ENCODE measurements at regions not wholly inside any gene's neighbourhood (a gene's known extent, or its start where the extent isn't known, plus 50 kb on each side); places are given as distances from the start of the nearest gene placed in this dataset.
"Not testable (repeated sequence)": the region's sequence is repeated elsewhere in the genome, so short reads cannot be mapped to it uniquely, and the experiment has no call there.

DNA sequence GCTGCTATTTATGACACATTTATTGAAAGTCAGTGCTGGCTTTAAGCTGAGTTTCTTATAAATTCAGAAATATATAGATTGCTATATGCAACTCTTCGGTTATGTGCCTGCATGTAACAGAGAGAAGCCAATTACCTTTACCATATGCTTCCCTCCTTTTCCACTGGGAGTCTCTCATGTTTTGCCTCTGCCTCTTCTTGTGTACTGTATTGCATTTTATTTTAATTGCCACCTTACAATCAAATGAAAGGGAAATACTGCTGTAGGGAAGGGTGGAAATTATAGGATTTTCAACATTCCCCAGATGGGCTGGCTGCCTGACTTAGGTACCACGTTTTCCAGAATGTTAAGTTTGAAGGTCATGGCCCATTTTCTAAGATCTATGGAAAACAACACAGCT, 655.4 kb upstream of the SLIT2 start:
- DNase-seq (ENCODE audit: low read depth) = no peak

DNA sequence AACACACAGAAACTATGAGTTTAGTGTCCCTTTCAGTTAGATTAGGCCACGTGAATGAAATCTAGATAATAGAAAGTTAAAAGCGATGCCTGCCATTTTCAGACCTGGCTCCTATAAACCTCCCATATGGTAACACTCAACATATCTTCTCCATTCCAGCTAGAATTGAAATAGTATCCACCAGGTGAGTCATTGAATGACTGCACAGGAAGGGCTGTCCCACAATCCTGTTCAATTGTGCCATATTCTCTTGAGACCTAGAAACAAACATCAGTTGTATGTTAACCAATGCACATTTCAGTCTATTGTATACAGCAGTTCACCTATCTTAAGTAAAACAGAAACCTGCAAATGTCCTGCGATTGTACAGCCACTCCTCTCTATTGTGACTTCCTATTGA, 659.3 kb upstream of the SLIT2 start:
- DNase-seq (ENCODE audit: low read depth) = no peak

DNA sequence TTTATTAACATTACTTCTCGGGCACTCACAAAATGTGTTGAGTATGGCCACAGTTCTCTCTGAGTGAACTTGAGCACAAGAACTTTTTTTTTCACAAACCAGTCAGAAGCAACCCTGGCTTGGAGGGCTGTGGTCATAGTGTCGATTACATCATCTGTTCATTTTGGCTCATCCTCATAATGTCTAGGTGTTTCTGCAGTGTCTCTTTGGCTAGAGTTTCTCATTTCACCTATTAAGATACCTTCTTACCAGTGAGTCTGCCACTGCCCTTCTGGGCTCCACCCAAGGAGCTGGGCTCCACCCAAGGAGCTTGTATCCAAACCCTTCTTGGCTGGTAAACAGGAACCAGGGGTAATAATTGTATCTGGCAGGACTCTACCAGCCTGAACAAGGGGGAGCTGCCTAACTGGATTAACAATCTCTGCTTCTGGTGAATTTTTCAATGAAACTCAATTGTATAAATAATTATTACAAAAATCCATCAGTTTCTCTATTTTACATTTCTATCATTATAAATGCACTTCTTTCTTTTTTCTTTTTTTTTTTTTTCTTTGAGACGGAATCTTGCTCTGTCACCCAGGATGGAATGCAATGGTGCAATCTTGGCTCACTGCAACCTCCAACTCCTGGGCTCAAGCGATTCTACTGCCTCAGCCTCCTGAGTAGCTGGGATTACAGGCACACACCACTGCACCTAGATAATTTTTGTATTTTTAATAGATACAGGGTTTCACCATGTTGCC, 667.7 kb upstream of the SLIT2 start:
- DNase-seq (ENCODE audit: low read depth) = no peak

DNA sequence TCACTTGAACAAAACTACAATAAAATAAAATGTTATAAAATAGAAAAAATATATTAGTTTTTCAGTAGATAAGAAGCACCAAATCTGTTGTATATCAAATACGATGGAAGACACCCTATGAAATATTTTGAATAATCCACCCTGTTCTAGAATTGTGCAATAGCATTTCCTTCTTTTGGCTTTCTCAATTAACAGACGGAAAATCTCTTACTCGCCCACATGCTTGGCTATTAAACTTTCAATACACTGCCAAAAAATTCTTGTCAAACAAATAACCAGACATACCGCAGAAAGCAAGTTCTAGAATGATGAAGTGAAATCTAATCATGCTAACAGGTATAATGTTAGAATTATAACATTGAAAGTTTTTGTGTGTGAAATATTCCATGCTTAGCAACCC, 671.6 kb upstream of the SLIT2 start:
- DNase-seq (ENCODE audit: low read depth) = peak; percentile 31

DNA sequence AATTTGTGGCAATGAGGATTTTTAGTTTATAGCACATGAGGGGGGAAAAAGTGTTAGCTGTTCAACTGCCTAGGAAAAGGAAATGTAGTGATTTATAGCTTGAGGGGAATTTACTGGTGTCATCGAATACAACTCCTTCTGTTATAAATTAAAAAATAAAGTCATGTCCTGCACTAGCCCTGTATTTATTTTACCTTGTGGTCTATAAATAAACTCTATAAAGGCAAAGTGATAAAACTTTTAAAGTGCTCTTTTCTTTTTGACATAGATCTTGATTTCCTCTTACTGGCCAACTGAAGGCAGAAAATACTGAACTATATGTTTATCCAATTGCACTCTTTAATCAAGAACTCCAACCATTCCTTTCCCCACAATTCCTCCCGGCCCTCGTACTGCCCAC, 672.1 kb upstream of the SLIT2 start:
- DNase-seq (ENCODE audit: low read depth) = no peak

DNA sequence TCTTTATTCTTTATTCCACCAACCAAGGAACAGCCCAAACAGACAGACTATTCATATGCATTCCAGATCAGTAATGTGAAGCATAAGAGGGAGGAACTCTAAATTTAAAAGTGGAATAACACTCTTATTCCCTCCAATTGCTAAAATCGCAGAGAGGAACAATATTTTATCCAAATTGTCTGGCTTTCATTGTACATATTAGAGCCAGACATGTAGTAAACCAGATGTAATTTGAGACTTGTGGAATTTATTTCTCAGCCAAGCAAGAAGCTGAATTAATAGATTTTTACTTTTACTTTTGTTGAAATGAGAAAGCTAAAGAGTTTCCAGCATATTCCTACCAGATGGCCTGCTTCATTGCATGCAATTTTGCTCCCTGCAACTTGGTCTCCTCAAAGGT, 674.6 kb upstream of the SLIT2 start:
- DNase-seq (ENCODE audit: low read depth) = no peak

DNA sequence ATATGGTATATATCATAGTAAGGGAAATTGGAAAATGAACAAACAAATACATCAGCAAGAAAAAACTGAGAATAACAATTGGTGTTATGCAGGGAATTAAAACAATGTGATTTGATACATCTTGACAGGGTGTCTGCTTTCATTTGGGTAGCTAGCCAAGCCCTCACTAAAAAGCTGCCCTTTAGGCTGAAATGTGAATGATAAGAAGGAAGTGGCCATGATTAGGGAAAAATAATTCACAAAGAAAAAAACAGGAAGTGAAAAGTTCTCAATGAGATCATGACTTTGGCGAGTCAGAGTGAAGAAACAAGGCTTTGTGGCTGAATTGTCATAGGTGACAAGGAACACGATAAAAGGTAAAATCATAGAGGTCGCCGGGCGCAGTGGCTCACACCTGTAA, 675.8 kb upstream of the SLIT2 start:
- no peak for DNase-seq (ENCODE audit: low read depth)

DNA sequence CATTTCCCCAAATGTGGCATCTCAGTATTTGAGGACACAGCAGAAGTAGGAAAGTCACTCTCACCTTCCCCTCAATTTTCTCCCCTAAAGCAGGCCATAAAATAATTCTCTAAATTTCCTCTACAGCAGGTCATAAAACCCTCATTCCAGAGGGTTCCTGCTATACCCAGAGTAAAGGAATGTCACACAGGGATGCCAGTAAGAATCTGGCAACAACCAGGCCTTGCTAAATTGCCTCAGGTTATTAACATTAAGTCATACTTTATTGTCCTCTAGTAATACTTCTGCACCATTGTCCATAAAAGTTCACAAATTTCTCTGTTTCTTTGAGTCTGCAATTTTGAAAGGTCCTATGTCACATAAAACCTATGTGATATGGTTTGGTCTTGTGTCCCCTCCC, 685.7 kb upstream of the SLIT2 start:
- no peak for DNase-seq (ENCODE audit: low read depth)

DNA sequence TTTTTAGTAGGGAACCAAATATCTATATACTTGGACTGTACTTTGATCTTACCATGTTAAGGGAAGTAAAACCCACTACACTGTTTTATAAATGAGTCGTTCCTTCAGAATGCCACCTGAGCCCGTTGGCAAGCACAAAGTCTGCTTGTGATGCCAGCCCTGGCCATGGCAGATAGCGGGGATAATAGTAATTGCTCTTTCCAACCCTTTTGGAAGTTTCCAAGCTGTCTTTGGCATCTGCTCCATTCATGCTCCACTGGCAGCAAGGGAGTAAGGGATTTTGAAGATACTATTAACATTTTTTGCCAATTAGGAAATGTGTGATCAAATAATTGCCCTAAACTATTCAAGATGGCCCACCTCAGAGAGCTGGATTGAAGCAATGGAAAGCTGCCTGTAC, 689.2 kb upstream of the SLIT2 start:
- DNase-seq (ENCODE audit: low read depth) = no peak

DNA sequence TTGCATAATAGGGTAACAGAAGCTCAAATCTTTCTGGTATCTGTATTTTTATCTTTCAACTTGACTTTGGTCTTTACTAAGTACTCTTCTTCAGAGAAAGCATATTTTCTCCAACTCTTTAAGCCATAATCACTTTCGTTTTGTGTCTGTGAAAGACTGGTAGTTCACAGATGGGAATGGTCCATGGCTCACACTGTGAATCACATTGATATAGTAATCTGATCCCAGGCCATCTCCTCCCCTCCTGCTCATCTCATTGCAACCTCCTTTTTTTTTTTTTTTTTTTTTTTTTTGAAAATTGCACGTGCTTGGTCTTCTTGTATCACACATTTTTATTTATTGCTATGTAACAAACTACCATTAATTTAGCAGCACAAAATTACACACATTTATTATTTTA, 694.5 kb upstream of the SLIT2 start:
- no peak for DNase-seq (ENCODE audit: low read depth)

DNA sequence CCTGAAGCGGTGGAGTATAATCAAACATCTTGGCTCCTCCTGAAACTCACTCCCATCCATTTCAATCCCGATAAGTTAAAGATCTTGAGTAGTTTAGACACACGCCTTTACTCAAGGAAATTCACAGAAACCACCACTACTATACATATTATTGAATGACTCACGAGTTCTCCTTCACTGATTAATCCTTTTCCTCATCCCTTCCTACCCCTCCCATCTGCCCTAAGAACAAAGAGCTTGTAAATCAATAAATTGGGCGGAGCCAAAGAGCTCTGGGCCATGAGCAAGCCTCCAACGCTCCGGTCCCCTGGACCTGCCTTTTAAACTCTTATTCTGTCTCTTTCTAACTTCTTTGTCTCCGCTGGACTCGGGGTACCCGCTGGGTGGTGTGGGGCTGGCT, 695.4 kb upstream of the SLIT2 start:
- DNase-seq (ENCODE audit: low read depth) = not testable (repeated sequence)

DNA sequence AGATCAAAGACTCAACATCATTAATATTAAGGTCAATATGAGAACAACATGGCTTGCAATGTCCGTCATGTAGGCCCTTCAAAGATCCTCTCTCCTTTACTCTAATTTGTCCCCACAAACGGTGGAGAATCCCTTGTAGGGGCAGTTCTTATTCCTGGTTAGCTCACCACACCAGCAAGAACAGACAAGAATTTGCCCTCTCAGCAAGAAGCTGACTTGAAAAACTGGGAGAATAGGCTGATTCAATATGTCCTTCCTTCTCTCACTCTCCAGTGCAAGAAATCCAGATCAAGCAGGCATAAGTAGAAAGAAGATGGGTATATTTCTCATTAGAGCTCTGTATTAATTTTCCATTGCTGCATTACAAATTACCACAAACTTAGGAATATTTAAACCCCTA, 704.2 kb upstream of the SLIT2 start:
- DNase-seq (ENCODE audit: low read depth) = no peak

DNA sequence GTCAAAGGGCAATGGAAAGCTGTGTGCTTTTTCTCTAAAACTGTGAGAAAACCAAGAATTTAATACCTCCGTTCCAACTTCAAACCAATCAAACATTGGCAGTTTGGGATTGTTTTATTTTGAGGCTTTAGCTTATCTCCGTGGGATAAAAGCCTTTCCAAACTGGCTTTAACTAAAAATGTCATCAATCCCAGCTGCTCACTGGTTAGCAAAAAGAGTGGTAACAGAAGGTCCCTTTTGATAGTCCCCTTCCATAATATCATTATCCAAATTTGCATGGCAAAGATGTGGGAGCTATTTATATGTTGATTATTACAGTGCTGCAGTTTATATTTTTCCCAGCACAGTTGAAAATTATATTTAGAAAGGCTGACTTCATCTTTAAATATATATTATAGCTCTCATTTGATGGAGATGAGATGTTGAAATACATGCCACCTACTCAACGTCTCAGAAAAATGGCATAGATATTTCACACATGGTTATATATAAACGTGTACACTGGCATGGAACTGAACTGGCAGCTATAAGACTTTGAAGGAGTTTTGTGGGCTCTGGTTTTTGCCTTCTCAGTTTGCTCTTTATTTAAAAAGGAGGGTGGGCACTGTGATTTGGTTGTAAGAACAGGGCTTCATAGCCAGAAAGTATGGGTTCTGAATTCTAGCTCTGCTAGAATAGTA, 707.1 kb upstream of the SLIT2 start:
- DNase-seq (ENCODE audit: low read depth) = no peak

DNA sequence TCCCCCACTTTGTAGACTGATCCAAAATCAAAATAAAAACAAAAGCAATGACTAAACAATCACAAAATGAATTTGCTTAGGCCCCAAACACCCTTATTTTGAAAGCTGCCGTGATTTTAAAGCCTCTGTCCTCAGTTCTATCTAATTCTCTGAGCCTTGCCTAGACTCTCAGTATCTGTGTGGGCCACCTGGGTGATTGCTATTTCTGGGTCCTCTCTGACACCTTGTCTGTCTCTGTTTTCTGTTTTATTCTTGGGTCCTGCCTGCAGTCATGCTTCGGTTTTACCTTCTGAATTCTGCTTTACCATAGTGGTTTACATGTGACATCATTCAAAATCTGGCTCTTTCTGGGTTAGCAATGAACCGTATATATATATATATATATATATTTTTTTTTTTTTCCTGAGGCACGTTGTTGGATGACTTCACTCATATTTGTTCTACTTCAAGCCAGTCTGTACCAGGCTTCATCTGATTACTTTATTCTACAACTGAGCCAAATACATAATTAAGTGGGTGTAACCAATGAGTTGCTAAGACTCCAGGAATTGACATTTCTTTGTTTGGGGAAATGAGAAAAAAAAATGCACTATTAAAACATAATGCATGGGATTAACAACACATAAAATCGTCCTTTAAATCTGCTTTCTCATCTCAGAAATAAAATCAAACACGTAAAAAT, 710.7 kb upstream of the SLIT2 start:
- no peak for DNase-seq (ENCODE audit: low read depth)

DNA sequence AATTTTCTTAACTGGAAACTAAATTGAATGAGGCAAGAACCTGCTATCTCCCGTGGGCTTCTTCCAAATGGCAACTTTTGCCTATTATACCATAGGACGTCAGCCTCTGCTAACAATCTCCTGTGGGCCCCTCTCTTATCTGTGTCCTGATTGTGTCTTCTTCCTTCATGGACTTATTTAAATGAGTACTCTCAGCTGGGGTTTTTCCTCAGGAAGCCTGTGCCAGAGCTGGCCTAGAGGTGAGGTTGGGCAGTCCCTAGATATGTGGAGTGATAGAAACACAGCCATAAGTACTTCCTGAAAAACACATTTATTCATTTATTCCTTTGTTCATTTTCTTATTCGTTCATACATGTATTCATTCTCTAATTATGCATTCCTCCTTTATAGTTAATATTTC, 712.5 kb upstream of the SLIT2 start:
- DNase-seq (ENCODE audit: low read depth) = no peak

DNA sequence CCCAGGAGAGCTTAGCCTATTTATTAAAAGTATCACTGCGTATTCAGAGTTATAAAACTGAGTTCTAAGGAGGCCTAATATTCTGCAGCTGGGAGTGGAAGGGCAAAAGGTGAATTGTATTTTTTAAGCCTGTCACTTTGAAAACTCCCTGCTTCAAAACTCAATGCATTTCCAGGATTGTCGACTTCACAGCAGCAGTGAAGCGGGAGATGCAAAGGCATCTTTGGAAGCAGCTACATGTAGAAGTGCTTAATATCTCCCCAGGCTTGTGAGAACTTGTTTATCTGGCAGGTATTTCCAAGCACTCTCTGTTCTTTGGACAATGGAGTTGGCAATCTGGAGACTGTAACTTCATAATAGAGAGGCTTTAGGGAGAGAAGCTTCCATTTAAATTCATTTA, 717.5 kb upstream of the SLIT2 start:
- DNase-seq (ENCODE audit: low read depth) = no peak

DNA sequence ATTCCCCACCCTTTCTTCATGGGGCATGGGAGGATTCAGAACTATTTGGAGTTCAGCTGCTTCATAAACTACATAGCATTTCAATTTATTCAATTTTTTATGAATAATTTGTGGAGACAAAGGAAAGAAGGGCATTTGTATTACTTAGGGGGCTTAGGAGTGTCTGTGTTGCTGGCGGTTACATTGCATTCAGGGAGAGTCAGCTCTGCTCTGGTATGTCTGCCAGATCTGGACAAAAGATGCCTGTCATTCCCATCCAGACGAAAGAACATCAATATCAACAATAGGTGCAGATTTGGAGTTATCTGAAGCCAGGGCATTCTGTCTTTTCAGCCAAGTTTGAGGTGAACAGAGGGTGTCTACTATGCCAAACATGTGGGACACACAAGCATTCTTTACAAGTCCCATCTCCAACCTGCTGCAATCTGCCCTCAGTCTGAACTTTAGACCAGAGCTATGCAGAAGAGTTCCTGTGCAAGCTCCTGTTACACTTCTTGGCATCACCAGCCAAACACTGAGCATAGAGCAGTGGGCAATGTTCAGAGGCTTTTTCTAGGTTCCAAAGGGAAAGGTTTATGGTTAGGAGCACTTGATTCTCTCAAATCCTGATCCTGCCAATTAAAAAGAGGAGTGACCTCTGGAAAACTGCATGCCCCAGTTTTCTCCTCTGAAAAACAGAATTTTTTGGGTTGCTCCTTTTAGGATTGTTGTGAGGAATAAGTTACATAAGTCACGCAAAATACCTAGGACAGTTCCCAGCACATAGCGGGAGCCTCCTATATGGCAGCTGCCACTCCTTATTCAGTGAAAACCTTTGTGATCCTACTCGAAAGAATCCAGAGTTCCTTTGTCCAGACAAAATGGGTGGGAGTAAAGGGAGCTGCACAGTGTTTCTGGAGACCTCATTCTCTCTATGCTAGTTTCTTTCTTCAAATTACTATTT, 719.5 kb upstream of the SLIT2 start:
- no peak for DNase-seq (ENCODE audit: low read depth)

DNA sequence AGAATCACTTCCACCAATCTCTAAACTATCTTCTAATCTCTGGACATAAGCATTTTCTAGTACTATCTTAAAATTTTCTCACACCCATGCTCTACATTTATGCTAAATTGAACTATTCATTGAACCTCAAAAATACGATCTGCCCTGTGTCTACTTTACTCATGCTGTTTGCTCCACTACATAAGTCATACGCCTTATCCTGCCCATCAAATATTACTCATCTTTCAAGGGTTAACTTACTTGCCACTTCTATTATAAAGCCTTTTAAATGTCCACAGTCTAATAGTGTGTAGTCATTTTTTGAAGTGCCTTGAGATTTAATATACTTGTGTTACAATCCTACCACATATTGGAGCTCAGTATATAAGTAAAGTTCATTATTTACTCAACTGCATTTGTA, 727.7 kb upstream of the SLIT2 start:
- DNase-seq (ENCODE audit: low read depth) = no peak

DNA sequence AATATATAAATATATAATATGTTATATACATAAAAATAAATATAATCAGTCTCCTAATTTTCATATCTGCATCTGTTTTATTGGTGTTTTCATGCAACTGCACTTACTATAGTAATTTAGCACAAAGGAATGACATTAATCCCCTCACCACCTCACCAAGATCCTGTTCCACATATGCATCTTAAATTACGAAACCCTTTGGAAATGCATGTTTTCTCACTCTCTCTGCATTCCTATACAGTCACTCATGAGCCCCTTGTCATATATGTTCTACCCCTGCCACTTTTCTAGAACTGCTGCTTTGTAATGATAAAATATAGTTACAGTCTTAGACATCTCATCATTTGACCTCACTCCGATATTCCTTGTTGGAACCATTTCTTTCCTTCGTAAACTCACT, 728.7 kb upstream of the SLIT2 start:
- no peak for DNase-seq (ENCODE audit: low read depth)

DNA sequence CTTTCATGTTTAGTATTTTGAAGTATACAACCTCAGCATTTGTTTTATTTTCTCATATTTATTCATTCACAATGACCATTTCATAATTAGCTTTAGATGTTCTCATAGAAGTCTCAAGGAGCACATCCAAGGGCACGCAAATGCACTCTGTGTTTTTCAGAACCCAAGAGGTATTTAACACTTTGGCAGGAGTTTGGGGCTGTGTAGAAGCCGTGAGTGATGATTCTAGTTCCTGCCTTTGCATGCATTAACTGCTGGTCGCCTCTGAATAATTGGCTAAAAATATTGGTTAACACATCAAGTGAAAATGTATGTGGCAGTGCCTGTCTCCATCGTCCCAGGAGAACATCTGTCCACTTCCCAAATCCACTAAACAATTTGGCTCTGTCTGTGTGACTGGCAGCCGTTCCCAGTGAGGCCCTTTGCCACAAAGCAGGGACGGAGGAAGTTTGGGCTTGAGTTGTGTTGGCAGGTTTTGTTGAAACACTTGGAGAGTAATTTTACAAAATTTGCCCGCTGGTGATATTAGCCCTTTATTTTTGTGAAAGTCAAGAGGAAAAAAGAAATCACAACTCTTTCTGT, 730.7 kb upstream of the SLIT2 start:
- DNase-seq (ENCODE audit: low read depth) = no peak

DNA sequence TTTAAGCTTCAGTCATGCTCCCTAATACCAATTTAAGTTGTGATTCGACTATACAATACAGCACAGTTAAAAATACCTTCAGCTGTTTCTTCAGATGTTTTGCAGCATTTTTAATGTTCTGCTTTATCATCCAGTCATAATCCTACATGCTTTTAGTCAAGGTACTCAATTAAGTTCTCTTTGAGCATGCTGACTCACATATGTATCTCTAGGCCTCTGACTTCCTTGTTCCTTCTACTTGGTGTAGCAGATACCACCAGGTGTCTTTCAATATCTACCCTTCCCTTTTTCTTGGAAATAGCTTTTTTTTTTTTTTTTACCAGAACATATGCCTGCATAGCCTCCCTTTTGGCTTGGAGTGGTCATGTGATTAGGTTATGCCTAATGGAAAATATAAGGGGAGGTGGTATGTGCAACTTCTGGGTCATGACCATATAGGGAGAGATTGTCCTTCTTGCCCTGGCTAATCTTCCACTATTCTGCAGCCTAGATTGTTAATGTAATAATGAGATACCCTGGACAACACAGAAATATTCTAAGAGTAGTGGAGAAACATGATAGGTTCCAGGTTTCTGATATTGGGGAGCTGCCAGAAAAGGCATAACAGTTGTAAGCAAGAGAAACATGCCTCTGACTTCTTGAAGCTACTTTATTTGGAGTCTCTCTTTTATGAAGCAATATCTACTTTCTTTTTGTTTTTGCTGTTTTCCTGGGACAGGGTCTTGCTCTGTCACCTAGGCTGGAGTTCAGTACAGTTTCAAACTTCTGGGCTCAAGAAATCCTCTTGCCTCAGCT, 737.2 kb upstream of the SLIT2 start:
- DNase-seq (ENCODE audit: low read depth) = no peak

Data from GM04503 (cell line).